Activated CD4-positive, alpha-beta memory T cell treated with anti-CD3 and anti-CD28 coated beads, Interleukin-2, amount 10 ng/mL, durations not matched to agents 7 days and 5 days (primary cell): ENCODE measurements at regions not wholly inside any gene's neighbourhood (a gene's known extent, or its start where the extent isn't known, plus 50 kb on each side); places are given as distances from the start of the nearest gene placed in this dataset.

Experiments used
- CTCF ChIA-PET: fragments of 350-600 bp; sonication (Branson Sonifier 250); formaldehyde crosslinking; loops from one replicate; lab custom pipeline; 2021; ENCODE audit warnings: antibody characterized with exemption, inconsistent platforms; lab: Charles Lee
- POLR2A ChIA-PET: fragments of 350-600 bp; sonication (Branson Sonifier 250); formaldehyde crosslinking; loops from one replicate; lab custom pipeline; 2021; ENCODE audit warnings: antibody characterized with exemption; lab: Charles Lee
- DNase-seq: peaks from one replicate; pipeline ENCODE4 v3.0.0-alpha.2; 2020
- H3K27ac Mint-ChIP-seq: one replicate; pipeline ENCODE4 v1.8.0; 2021; ENCODE audit warnings: mild to moderate bottlenecking, mixed read lengths
- H3K27me3 Mint-ChIP-seq: one replicate; pipeline ENCODE4 v1.8.0; 2021; ENCODE audit warnings: mixed read lengths
- H3K36me3 Mint-ChIP-seq: one replicate; pipeline ENCODE4 v1.8.0; 2021; ENCODE audit warnings: low read depth, mixed read lengths
- H3K4me1 Mint-ChIP-seq: one replicate; pipeline ENCODE4 v1.8.0; 2021; ENCODE audit warnings: mixed read lengths
- H3K4me3 Mint-ChIP-seq: one replicate; pipeline ENCODE4 v1.8.0; 2021; ENCODE audit warnings: mild to moderate bottlenecking, mixed read lengths
- H3K9me3 Mint-ChIP-seq: one replicate; pipeline ENCODE4 v1.8.0; 2021; ENCODE audit warnings: mixed read lengths

DNA sequence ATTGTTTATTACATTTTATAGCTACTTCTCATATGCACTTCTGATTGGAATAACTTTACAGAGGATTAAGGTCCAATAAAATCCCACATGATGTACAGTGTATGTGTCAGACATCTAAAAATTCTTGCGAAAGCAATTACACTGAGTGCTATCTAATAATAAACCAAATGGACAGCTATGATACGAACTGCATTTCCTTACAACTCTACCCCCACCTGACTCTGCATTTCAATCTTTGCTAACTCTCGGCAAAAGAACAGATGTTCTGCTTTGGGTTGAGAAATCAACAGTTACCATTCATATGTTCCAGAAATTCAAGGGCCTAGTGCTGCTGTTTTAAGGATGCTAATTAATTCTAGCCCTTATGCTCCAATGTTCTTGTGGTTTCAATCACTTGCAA, 287.9 kb upstream of the NOCT start:
- ChIA-PET POLR2A (no interaction called here), CTCF (no interaction called here)
- Mint-ChIP-seq H3K27me3 (peaks cover 3% of the 10 kb centered on the region), H3K4me1 (no peaks in the 10 kb centered on the region), H3K9me3 (no peaks in the 10 kb centered on the region), H3K36me3 (no peaks in the 10 kb centered on the region), H3K4me3 (no peak overlapping the region), H3K27ac (no peak overlapping the region)
- no peak for DNase-seq

DNA sequence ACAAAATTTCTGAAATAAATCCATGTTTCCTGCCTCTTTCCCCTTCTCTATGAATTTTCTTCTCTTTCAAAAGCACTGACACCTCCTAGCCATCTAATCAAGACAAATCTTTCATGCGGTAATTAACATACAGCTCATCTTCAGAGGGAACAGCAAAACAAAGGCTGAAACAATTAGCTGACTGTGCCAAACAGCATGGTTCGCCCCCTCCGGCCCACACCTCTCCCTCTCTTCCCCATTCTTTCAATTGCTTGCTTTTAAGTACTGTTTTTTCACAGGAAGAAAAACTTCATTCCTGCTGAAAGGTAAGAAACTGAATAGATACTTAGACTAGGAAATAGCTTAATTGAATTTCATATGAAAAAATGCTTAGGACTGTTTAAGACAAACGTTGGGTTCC, 291.1 kb upstream of the NOCT start:
- no peaks in the 10 kb centered on the region for H3K4me1 Mint-ChIP-seq
- ChIA-PET POLR2A (no interaction called here), CTCF (no interaction called here)
- H3K4me3 Mint-ChIP-seq: no peak overlapping the region
- no peaks in the 10 kb centered on the region for H3K36me3 Mint-ChIP-seq
- H3K27ac Mint-ChIP-seq: no peak overlapping the region
- DNase-seq: no peak
- no peaks in the 10 kb centered on the region for H3K9me3 Mint-ChIP-seq
- peaks cover 3% of the 10 kb centered on the region for H3K27me3 Mint-ChIP-seq

- H3K4me3 Mint-ChIP-seq: no peak overlapping the region
- no peaks in the 10 kb centered on the region for H3K27me3 Mint-ChIP-seq
- H3K36me3 Mint-ChIP-seq: no peaks in the 10 kb centered on the region
- no peaks in the 10 kb centered on the region for H3K9me3 Mint-ChIP-seq
- CTCF ChIA-PET: no interaction called here
- no peak overlapping the region for H3K27ac Mint-ChIP-seq
- no peak for DNase-seq
- H3K4me1 Mint-ChIP-seq: no peaks in the 10 kb centered on the region
- POLR2A ChIA-PET: no interaction called here
Measured at GRCh38 chr4:138716559-138717335, 298.8 kb upstream of the NOCT start.

DNA sequence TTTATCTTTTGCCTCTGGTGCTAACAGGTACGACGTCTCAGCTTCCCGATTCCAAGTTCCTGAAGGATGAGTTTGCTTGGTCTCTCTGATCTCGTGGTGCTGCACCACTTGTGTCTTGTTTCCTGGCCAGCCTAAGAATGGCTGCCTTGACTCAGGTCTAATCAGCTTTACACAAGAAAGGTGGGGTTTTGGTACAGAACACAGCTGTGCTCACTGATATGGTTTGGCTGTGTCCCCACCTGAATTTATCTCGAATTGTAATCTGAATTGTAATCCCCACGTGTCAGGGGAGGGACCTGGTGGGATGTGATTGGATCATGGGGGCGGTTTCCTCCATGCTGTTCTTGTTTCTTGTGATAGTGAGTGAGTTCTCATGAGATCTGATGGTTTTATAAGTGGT, 305.3 kb upstream of the NOCT start:
- no peaks in the 10 kb centered on the region for H3K4me1 Mint-ChIP-seq
- H3K9me3 Mint-ChIP-seq: no peaks in the 10 kb centered on the region

GRCh38 chr4:138709859-138710258, 305.7 kb upstream of the NOCT start:
- Mint-ChIP-seq H3K27ac (no peak overlapping the region), H3K4me3 (no peak overlapping the region), H3K4me1 (no peaks in the 10 kb centered on the region), H3K27me3 (no peaks in the 10 kb centered on the region), H3K36me3 (no peaks in the 10 kb centered on the region), H3K9me3 (no peaks in the 10 kb centered on the region)
- POLR2A ChIA-PET: no interaction called here
- DNase-seq: no peak
- CTCF ChIA-PET: no interaction called here

More for the DNA sequence above, 305.3 kb upstream of the NOCT start:
- ChIA-PET CTCF (no interaction called here), POLR2A (no interaction called here)
- DNase-seq: no peak
- no peak overlapping the region for H3K27ac Mint-ChIP-seq
- H3K36me3 Mint-ChIP-seq: no peaks in the 10 kb centered on the region
- no peaks in the 10 kb centered on the region for H3K27me3 Mint-ChIP-seq
- no peak overlapping the region for H3K4me3 Mint-ChIP-seq

- no peaks in the 10 kb centered on the region for H3K4me1 Mint-ChIP-seq
- no peaks in the 10 kb centered on the region for H3K9me3 Mint-ChIP-seq
- ChIA-PET CTCF (no interaction called here), POLR2A (no interaction called here)
- H3K27ac Mint-ChIP-seq: no peak overlapping the region
- no peaks in the 10 kb centered on the region for H3K27me3 Mint-ChIP-seq
- no peak for DNase-seq
- H3K4me3 Mint-ChIP-seq: no peak overlapping the region
- H3K36me3 Mint-ChIP-seq: no peaks in the 10 kb centered on the region
Measured at GRCh38 chr4:138707746-138708677, 307.6 kb upstream of the NOCT start.

- Mint-ChIP-seq H3K27me3 (no peaks in the 10 kb centered on the region), H3K27ac (no peak overlapping the region), H3K4me1 (no peaks in the 10 kb centered on the region), H3K36me3 (no peaks in the 10 kb centered on the region), H3K9me3 (no peaks in the 10 kb centered on the region), H3K4me3 (no peak overlapping the region)
- DNase-seq: no peak
- POLR2A ChIA-PET: no interaction called here
- CTCF ChIA-PET: no interaction called here
Measured at GRCh38 chr4:138706201-138706600, 309.4 kb upstream of the NOCT start.

DNA sequence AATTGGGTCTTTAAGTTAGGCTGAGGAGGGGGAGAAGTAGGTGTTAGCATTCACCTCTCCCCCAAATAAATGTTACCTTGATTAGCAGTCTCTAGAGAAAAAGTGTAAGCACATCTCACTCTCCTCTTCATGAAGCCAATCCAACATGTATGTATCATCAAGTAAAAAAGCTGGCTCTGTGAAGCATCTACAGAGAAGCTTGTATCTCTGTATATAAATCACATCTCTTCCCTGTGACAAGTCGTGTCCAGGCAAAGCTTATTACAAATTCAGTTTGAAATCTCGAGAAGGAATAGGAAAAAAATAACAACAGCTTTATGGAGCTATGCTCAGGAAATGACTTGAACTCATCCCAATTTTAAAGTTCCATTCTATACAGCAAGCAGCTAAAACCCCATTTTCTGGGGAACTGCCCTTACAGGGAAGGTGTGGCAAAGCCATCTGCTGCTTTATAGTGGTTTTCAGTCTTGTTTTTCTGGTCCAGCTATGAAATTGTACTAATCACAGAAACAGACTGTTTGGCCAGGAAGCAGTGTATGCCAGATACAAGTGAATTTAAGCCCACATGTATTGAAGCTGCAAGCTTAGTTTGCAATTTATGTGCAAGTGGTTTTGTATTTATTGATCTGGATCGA, 313.3 kb upstream of the NOCT start:
- no peak overlapping the region for H3K4me3 Mint-ChIP-seq
- H3K36me3 Mint-ChIP-seq: no peaks in the 10 kb centered on the region
- H3K4me1 Mint-ChIP-seq: no peaks in the 10 kb centered on the region
- no peaks in the 10 kb centered on the region for H3K27me3 Mint-ChIP-seq
- ChIA-PET CTCF (no interaction called here), POLR2A (interaction anchor here (0.7 kb wide), 1 partner anchor 638 kb away, joined by 3 read pairs; no protein-coding TSS in a partner anchor)
- H3K27ac Mint-ChIP-seq: no peak overlapping the region
- no peaks in the 10 kb centered on the region for H3K9me3 Mint-ChIP-seq
- DNase-seq: no peak

DNA sequence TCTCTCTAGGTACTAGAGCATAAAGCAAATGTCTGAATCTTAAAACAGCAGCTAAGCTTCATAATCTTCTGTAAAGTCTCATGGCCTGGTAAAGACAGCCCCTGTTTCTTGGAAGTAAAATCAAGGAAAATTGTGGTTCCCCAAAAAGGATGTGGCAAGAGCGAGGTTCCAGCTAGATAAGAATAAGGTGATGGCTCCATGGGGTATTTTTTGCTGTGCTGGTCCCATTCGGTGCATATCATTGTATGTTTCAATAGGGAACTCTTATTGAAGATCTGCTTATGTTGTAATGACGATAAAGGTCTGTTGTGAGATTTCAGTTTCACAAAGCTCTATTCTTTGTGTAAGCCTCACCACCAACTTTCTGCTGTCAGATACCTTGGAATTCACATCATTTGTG, 316.9 kb upstream of the NOCT start:
- POLR2A ChIA-PET: no interaction called here
- Mint-ChIP-seq H3K4me3 (no peak overlapping the region), H3K9me3 (no peaks in the 10 kb centered on the region), H3K27me3 (peaks cover 5% of the 10 kb centered on the region), H3K36me3 (no peaks in the 10 kb centered on the region), H3K27ac (no peak overlapping the region), H3K4me1 (no peaks in the 10 kb centered on the region)
- DNase-seq: no peak
- CTCF ChIA-PET: no interaction called here

- POLR2A ChIA-PET: no interaction called here
- CTCF ChIA-PET: no interaction called here
- no peaks in the 10 kb centered on the region for H3K36me3 Mint-ChIP-seq
- no peaks in the 10 kb centered on the region for H3K4me1 Mint-ChIP-seq
- no peak overlapping the region for H3K27ac Mint-ChIP-seq
- H3K27me3 Mint-ChIP-seq: peaks cover 5% of the 10 kb centered on the region
- no peaks in the 10 kb centered on the region for H3K9me3 Mint-ChIP-seq
- no peak overlapping the region for H3K4me3 Mint-ChIP-seq
- no peak for DNase-seq
Measured at GRCh38 chr4:138697851-138698250, 317.7 kb upstream of the NOCT start.

DNA sequence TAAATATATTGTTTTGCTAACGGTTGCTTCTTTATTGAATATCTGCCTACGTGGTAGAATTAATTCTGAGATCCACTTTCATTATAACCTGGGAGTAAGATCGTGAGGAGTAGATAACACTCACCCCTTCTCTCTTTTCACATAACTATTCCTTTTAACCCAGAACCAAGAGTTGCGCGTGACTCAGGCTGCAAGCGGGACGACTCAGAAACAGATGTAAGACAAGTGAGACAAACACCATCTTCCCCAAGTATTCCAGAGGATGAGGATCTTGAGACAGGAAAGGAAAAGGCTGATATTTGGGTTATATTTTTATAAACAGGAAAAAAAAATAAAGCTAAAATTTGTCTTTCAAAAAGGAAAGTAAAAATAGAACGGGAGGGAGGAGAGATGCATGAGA, 318.8 kb upstream of the NOCT start:
- ChIA-PET CTCF (no interaction called here), POLR2A (no interaction called here)
- peaks cover 5% of the 10 kb centered on the region for H3K27me3 Mint-ChIP-seq
- DNase-seq: no peak
- no peaks in the 10 kb centered on the region for H3K4me1 Mint-ChIP-seq
- H3K36me3 Mint-ChIP-seq: no peaks in the 10 kb centered on the region
- no peaks in the 10 kb centered on the region for H3K9me3 Mint-ChIP-seq
- no peak overlapping the region for H3K27ac Mint-ChIP-seq
- H3K4me3 Mint-ChIP-seq: no peak overlapping the region

DNA sequence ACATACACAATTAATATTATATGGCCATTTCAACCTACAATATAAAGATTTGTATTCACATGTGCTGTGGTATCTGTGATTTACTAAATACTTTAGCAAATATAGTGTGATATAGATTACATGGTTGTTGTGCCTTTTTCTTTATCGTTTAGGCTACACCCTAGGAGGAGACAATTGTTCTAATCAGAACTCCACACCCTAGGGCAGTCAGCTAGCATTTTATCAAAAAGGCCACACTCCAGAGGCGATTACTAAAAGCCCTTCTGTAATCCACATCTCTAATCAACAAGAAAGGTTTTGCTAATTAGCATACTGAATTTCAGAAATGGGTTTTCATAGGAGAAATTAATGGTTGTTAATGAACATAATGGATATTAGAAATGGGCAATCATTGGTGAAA, 319.5 kb upstream of the NOCT start:
- Mint-ChIP-seq H3K4me3 (no peak overlapping the region), H3K36me3 (no peaks in the 10 kb centered on the region), H3K4me1 (no peaks in the 10 kb centered on the region), H3K27ac (no peak overlapping the region), H3K9me3 (no peaks in the 10 kb centered on the region), H3K27me3 (peaks cover 5% of the 10 kb centered on the region)
- POLR2A ChIA-PET: no interaction called here
- CTCF ChIA-PET: no interaction called here
- no peak for DNase-seq

GRCh38 chr4:138693526-138693925, 322.1 kb upstream of the NOCT start:
- H3K9me3 Mint-ChIP-seq: no peaks in the 10 kb centered on the region
- no peak overlapping the region for H3K4me3 Mint-ChIP-seq
- ChIA-PET CTCF (interaction anchor here (1.4 kb wide), 1 partner anchor 13 kb away, joined by 5 read pairs; no protein-coding TSS in a partner anchor), POLR2A (no interaction called here)
- no peaks in the 10 kb centered on the region for H3K36me3 Mint-ChIP-seq
- H3K27me3 Mint-ChIP-seq: peaks cover 5% of the 10 kb centered on the region
- no peaks in the 10 kb centered on the region for H3K4me1 Mint-ChIP-seq
- no peak overlapping the region for H3K27ac Mint-ChIP-seq
- DNase-seq: no peak
